Muscle layer of duodenum (tissue), 2 donors: ENCODE measurements at regions not wholly inside any gene's neighbourhood (a gene's known extent, or its start where the extent isn't known, plus 50 kb on each side); places are given as distances from the start of the nearest gene placed in this dataset.
"Not testable (repeated sequence)": the region's sequence is repeated elsewhere in the genome, so short reads cannot be mapped to it uniquely, and the experiment has no call there.

ENCODE experiments used
- H3K27ac ChIP-seq: one replicate; pipeline ENCODE4 v1.7.0; 2013; ENCODE audit warnings: mild to moderate bottlenecking, low read length
- H3K27me3 ChIP-seq: one replicate; pipeline ENCODE4 v1.7.0; 2013; ENCODE audit warnings: low read depth, mild to moderate bottlenecking, control low read depth, low read length
- H3K36me3 ChIP-seq, 2 donors: one replicate each; pipeline ENCODE4 v1.7.0; 2013; ENCODE audit warnings: low read length in 2 of 2, control low read depth in 1 of 2, mild to moderate bottlenecking in 1 of 2; ENCODE audit not compliant: insufficient read depth in 2 of 2, control insufficient read depth in 1 of 2
- H3K4me1 ChIP-seq, 2 donors: one replicate each; pipeline ENCODE4 v1.7.0; 2013; ENCODE audit warnings: low read length in 2 of 2, mild to moderate bottlenecking in 2 of 2, control low read depth in 1 of 2, moderate library complexity in 1 of 2; ENCODE audit not compliant: insufficient read depth in 2 of 2, control insufficient read depth in 1 of 2
- H3K4me3 ChIP-seq, 2 donors: one replicate each; pipeline ENCODE4 v1.7.0; 2013; ENCODE audit warnings: low read length in 2 of 2, low read depth in 1 of 2, mild to moderate bottlenecking in 1 of 2
- H3K9me3 ChIP-seq, 2 donors: one replicate each; pipeline ENCODE4 v1.7.0; 2013; ENCODE audit warnings: low read length in 2 of 2, control low read depth in 1 of 2, mild to moderate bottlenecking in 1 of 2; ENCODE audit not compliant: control insufficient read depth in 1 of 2
- donor health status: healthy.

DNA sequence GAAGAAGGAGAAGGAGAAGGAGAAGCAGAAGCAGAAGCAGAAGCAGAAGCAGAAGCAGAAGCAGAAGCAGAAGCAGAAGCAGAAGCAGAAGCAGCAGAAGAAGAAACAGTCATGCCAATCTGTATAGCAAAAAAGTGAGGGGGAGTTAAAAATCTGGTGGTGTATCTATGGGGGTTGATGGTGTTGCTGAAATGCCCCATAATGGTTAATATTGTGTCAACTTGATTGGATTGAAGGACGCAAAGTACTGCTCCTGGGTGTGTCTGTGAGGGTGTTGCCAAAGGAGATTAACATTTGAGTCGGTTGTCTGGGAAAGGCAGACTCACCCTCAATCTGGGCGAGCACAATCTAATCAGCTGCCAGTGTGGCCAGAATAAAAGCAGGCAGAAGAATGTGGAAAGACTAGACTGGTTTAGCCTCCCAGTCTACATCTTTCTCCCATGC is 120.3 kb downstream of the AKR1D1 start:
- not testable (repeated sequence) for H3K27ac ChIP-seq, H3K4me3 ChIP-seq, H3K9me3 ChIP-seq, H3K27me3 ChIP-seq, H3K4me1 ChIP-seq, H3K36me3 ChIP-seq

DNA sequence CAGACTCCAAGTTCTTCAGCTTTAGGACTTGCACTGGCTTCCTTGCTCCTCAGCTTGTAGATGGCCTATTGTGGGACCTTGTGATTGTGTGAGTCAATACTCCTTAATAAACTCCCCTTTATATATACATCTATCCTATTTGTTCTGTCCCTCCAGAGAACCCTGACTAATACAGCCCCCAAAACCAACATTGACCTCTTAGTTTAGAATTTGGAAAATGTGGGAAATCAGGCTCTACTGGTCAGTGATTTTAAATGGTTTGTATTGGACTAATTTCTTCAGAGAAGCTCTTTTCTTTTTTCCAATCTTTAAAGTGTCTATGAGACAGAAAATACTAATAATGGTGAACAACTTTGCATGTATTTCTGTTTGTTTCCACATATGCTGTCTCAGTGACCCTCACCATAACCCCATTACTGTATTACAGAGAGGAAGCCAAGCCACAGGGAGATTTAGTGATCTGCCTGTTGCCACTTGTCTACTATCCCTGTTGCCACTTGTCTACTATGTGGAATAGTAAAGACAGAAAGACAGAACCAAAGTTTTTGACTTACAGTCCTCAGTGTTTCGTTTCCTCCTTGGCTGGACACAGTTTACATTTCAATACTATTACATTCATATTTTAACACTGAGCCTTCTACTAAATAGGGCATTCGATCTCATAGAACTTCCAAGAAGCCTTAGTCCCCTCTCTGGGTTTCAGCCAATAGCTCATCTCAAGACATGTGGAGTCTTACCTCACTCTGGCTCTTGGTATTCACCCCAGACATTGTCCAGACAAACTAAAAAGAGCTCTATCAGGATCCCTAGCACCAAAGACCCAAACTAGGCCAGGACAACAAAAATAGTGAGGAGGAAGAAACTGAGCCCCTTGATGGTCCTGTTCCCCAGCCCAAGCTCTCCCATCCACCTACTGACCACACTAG is 121.0 kb downstream of the AKR1D1 start:
- no peak overlapping the region for H3K27ac ChIP-seq
- no peaks in the 10 kb centered on the region for H3K4me1 ChIP-seq
- H3K4me3 ChIP-seq: no peak overlapping the region
- H3K9me3 ChIP-seq: no peaks in the 10 kb centered on the region
- H3K36me3 ChIP-seq: no peaks in the 10 kb centered on the region
- H3K27me3 ChIP-seq: no peaks in the 10 kb centered on the region

DNA sequence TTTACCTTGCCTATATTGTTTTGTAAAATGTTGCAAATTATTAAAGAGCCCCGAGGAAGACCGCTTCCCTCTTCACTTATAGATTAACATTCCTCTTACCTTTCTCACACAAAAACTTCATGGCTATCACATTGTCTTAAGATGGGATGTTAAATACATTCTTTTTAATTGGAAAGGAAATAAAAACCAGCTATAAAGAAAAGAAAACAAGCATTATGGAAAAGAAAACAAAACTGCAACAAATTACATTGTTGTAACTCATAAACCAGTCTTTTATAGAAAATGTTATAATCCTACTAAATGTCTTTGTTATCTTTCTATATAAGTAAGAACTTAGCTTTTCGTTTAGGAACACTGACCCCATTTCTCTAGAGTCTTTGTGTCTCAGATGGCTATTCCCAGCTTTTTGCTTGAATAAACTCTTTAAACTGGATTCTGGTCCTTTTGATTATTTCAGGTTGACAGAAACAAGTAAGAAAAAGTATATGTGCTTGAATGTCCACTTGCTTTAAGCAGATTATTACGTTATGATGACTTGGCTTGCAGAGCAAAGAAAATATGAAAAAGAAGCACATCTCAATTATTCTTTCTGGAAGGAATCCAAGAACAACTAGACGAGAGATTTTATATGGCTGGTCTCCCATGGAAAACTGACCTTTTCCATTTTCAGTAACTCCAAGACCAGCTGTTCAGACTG is 128.2 kb downstream of the AKR1D1 start:
- no peaks in the 10 kb centered on the region for H3K36me3 ChIP-seq
- H3K27me3 ChIP-seq: no peaks in the 10 kb centered on the region
- H3K27ac ChIP-seq: no peak overlapping the region
- no peak overlapping the region for H3K4me3 ChIP-seq
- H3K4me1 ChIP-seq: no peaks in the 10 kb centered on the region
- H3K9me3 ChIP-seq: peaks cover 0 to 4% of the 10 kb centered on the region in 2 donors

DNA sequence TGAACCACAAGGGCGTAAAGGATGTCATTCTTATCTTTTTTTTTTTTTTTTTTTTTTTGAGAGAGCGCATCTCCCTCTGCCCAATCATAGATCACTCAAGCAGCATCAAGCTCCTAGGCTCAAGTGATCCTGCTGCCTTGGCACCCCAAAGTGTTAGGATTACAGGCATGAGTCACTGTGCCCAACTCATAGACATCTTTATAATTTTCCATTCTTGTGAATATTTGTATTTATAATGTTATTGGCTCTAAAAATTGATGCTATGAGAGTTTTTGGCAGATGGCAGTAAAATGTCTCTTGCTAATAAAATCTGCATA is 128.7 kb downstream of the AKR1D1 start:
- no peaks in the 10 kb centered on the region for H3K4me1 ChIP-seq
- H3K27me3 ChIP-seq: no peaks in the 10 kb centered on the region
- H3K9me3 ChIP-seq: peaks cover 0 to 4% of the 10 kb centered on the region in 2 donors
- no peaks in the 10 kb centered on the region for H3K36me3 ChIP-seq
- H3K4me3 ChIP-seq: no peak overlapping the region
- H3K27ac ChIP-seq: no peak overlapping the region

DNA sequence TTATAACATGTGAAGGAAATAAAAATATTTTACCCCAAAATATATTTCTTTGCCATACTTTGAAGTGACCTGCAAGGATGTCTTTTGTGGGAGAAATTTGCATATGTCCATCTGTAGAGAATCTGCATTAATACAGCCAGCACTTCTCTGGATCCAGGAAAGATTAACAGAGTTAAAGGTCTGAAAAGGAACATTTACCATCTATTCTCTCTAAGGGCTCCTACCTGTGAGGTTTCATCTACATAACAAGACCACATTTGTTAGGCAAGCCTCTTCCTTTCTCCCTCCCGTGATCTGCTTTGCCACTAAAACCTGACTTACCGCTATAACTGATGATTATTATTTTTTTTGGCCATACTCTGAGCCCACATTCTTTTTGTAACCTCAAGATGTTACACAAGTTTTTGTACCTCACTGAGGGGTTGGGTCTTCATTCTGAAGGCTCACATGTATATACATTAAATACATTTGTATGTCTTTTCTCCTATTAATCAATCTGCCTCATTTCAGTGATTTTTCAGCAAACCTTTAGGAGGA is 129.4 kb downstream of the AKR1D1 start:
- Histone ChIP-seq H3K4me3 (no peak overlapping the region), H3K9me3 (peaks cover 0 to 4% of the 10 kb centered on the region in 2 donors), H3K27me3 (no peaks in the 10 kb centered on the region), H3K4me1 (no peaks in the 10 kb centered on the region), H3K27ac (no peak overlapping the region), H3K36me3 (no peaks in the 10 kb centered on the region)

DNA sequence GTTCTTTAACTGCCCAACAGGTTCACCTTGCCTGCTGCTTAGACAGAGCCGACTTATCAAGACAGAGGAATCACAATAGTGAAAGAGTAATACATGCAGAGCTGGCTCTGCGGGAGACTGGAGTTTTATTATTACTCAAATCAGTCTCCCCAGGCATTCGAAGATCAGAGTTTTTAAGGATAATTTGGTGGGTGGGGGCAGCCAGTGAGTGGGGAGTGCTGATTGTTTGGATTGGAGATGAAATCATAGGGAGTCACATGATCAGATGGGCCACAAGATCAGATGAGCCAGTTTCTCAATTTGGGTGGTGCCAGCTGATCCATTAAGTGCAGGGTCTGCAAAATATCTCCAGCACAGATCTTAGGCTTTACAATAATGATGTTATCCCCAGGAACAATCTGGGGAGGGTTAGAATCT is 131.3 kb downstream of the AKR1D1 start:
- no peaks in the 10 kb centered on the region for H3K4me1 ChIP-seq
- H3K9me3 ChIP-seq: peaks cover 0 to 4% of the 10 kb centered on the region in 2 donors
- H3K27ac ChIP-seq: no peak overlapping the region
- no peak overlapping the region for H3K4me3 ChIP-seq
- no peaks in the 10 kb centered on the region for H3K27me3 ChIP-seq
- no peaks in the 10 kb centered on the region for H3K36me3 ChIP-seq

DNA sequence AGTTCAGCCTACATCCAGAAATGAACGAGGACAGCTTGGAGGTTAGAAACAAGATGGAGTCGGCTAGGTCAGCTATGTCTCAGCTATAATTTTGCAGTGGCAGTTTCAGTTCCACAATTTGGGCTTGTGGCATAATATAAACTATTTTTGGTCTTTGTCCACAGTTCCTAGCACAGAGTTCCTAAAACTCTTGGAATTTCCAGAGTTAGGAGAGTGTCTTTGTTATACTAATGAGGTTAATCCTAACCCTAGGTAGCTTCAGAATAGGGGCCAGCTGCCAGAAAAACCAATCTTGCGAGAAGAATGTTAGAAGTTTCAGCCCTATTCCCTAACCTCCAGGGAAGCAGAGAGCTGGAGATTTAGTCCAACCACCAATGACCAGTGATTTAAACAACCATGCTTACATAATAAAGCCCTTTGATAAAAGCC is 131.9 kb downstream of the AKR1D1 start:
- no peaks in the 10 kb centered on the region for H3K27me3 ChIP-seq
- no peak overlapping the region for H3K4me3 ChIP-seq
- H3K36me3 ChIP-seq: no peaks in the 10 kb centered on the region
- H3K4me1 ChIP-seq: no peaks in the 10 kb centered on the region
- H3K27ac ChIP-seq: no peak overlapping the region
- H3K9me3 ChIP-seq: peaks cover 0 to 4% of the 10 kb centered on the region in 2 donors

DNA sequence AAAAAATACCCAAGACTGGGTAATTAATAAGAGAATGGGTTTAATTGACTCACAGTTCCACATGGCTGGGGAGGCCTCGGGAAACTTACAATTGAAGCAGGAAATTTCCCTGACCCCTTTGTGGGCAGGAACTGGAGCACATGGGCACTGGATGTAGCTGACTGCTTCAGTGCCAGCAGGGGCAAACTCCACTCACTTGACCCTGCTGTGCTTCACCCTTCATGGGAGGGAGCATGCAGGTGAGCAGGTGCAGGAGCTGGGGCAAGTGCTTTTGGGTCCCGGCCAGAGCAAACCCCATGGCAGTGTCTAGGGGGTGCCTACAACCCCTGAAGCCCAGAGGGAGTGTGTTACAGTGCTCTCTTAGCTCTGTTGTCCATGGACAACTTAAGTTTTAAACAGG is 132.6 kb downstream of the AKR1D1 start:
- H3K4me1 ChIP-seq: no peaks in the 10 kb centered on the region
- H3K27ac ChIP-seq: no peak overlapping the region
- H3K27me3 ChIP-seq: no peaks in the 10 kb centered on the region
- no peaks in the 10 kb centered on the region for H3K36me3 ChIP-seq
- H3K9me3 ChIP-seq: peaks cover 0 to 4% of the 10 kb centered on the region in 2 donors
- no peak overlapping the region for H3K4me3 ChIP-seq

DNA sequence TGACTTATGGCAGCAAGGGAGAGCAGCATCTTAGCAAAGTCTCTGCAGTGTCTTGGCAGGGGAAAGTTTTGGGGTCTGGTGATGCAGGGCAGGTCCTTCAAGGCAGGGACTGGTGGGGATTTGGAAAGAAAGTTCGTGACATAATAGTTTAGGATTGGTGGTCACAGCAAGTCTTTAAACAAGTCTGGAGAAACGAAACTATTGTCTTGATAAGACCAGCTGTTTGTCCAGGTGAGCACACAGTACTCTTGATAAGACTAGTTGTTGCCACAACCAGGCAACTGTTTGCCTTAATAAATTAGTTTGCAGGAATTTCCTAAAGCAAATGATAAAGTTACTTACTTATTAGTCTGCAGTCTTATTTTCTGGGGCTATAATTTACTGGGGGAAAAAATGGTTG is 136.1 kb downstream of the AKR1D1 start:
- no peak overlapping the region for H3K27ac ChIP-seq
- peaks cover 0 to 4% of the 10 kb centered on the region in 2 donors for H3K9me3 ChIP-seq
- H3K27me3 ChIP-seq: no peaks in the 10 kb centered on the region
- H3K4me3 ChIP-seq: no peak overlapping the region
- H3K36me3 ChIP-seq: no peaks in the 10 kb centered on the region
- no peaks in the 10 kb centered on the region for H3K4me1 ChIP-seq

DNA sequence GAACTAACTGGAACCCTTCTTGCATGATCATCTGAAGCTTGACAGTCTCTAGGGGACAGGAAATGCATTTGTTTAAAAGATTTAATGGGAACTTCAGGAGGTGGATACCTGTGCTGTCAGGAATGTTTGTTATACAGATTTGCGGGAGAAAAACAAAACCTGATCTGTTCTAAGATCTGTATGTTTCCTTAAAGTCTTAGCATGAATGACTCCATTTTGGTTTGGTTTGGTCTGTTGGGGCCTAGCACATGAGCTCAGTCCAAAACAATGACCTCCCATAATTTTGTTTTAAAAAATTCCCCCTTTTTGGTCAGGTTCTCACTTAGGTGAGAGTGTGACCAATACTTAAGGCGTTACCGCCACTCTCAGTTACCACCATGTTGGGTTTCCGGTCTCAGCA is 138.7 kb downstream of the AKR1D1 start:
- H3K36me3 ChIP-seq: no peaks in the 10 kb centered on the region
- H3K27me3 ChIP-seq: no peaks in the 10 kb centered on the region
- H3K4me1 ChIP-seq: no peaks in the 10 kb centered on the region
- no peaks in the 10 kb centered on the region for H3K9me3 ChIP-seq
- no peak overlapping the region for H3K4me3 ChIP-seq
- H3K27ac ChIP-seq: no peak overlapping the region

DNA sequence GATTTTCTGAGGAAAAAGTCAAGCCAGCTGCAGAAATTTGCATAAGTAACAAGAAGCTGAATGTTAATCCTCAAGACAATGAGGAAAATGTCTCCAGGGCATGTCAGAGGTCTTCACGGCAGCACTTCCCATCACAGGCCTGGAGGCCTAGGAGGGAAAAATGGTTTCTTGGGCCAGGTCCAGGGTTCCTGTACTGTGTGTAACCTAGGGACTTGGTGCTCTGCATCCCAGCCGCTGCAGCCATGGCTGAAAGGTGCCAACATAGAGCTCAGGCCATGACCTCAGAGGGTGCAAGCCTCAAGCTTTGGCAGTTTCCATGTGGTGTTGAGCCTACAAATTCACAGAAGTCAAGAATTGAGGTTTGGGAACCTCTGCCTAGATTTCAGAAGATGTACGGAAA is 144.1 kb downstream of the AKR1D1 start:
- not testable (repeated sequence) for H3K4me3 ChIP-seq, H3K36me3 ChIP-seq, H3K27me3 ChIP-seq, H3K9me3 ChIP-seq, H3K4me1 ChIP-seq, H3K27ac ChIP-seq
